Choroid plexus epithelial cell (primary cell): ENCODE measurements at regions not wholly inside any gene's neighbourhood (a gene's known extent, or its start where the extent isn't known, plus 50 kb on each side); places are given as distances from the start of the nearest gene placed in this dataset.

ENCODE experiments used
- DNase-seq: peaks from one replicate; pipeline ENCODE4 v3.0.0-alpha.2; 2010; ENCODE audit warnings: low read depth
- H3K4me3 ChIP-seq: 2 replicates; pipeline ENCODE4 v1.5.1; 2011; ENCODE audit warnings: low read depth, mild to moderate bottlenecking, control low read depth, low read length, moderate library complexity
- TF ChIP-seq, protein P1 (sequence below): conservative IDR thresholded peaks from 2 replicates; pipeline ENCODE4 v1.5.1; 2011; ENCODE audit warnings: low read depth, mild to moderate bottlenecking, control low read depth, inconsistent platforms, low read length, moderate library complexity

DNA sequence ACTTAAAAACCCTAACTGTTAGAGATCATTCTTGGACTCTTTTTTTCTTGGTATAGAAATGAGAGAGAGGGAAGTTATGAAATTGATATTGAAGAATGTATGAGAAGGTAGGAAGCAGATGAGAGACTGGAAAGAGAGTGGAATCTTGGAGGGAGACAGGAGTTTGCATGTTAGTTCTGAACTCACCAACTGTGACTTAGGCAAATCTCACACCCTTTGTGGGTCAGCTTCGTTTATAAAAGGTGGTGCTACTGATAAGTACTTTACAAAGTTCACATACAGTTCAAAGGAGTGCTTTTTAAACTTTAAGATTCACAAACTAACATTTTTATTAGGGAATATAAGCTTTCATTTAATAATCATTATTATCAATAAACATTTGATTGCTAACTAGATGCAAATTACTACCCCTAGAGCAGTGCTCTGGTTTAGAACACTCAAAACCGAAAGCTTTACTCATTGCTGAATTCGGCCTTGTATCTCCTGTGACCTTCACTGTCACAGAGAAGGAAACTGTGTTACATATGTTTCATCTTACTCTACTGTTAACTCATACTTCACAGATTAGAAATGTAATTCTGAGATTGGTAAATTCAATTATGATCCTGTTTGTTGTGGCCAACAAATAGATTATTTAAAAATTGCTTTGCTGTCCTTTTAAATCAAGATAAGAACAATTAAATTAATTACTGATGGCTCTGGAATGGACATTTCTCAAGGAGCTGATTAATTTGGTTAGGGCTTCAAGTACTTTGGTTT, 143.2 kb downstream of the RMI1 start:
- H3K4me3 ChIP-seq, result no peak overlapping the region
- no peak for DNase-seq
- TF ChIP-seq, protein P1, sequence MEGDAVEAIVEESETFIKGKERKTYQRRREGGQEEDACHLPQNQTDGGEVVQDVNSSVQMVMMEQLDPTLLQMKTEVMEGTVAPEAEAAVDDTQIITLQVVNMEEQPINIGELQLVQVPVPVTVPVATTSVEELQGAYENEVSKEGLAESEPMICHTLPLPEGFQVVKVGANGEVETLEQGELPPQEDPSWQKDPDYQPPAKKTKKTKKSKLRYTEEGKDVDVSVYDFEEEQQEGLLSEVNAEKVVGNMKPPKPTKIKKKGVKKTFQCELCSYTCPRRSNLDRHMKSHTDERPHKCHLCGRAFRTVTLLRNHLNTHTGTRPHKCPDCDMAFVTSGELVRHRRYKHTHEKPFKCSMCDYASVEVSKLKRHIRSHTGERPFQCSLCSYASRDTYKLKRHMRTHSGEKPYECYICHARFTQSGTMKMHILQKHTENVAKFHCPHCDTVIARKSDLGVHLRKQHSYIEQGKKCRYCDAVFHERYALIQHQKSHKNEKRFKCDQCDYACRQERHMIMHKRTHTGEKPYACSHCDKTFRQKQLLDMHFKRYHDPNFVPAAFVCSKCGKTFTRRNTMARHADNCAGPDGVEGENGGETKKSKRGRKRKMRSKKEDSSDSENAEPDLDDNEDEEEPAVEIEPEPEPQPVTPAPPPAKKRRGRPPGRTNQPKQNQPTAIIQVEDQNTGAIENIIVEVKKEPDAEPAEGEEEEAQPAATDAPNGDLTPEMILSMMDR, result no peak

DNA sequence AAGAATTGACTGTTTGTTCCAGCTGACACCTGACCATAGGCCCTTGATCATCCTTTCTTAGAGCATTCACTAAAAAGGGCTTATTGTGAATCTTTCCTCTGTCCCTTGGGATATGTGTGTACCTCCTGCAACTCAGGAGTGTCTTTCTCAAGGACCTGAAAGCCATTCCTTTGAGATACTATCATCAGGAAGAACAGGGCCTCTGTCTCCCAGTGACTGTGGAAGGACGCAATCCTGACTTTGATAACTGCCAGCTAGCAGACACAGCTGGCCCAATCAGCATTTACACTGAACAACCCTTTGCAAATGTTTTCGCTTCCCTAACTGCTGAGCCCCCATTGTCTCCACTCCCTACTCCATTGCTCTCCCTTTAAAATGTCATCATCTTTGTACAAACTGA, 144.4 kb downstream of the RMI1 start:
- no peak overlapping the region for H3K4me3 ChIP-seq
- DNase-seq, result no peak
- TF ChIP-seq, protein P1, result no peak

DNA sequence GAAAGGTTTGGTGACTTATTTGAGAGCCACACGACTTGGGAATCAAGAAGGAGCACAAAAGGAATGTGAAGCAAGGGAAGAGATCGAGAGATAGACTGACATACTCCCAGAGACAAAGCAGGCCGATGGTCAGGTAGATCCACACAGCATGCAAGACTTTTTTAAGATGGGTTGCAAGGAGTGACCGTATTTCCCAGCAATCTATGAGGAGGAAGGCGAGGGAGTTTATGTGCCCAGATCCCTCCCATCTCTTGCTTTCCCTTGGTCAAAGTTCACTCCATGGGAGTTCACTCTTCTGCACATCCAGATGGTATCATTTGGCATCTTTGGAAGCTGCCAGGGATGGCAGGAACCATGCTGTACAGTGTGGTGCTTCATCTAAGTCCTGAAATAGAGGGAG, 148.9 kb downstream of the RMI1 start:
- TF ChIP-seq, protein P1, result no peak
- DNase-seq, result no peak
- H3K4me3 ChIP-seq, result no peak overlapping the region

DNA sequence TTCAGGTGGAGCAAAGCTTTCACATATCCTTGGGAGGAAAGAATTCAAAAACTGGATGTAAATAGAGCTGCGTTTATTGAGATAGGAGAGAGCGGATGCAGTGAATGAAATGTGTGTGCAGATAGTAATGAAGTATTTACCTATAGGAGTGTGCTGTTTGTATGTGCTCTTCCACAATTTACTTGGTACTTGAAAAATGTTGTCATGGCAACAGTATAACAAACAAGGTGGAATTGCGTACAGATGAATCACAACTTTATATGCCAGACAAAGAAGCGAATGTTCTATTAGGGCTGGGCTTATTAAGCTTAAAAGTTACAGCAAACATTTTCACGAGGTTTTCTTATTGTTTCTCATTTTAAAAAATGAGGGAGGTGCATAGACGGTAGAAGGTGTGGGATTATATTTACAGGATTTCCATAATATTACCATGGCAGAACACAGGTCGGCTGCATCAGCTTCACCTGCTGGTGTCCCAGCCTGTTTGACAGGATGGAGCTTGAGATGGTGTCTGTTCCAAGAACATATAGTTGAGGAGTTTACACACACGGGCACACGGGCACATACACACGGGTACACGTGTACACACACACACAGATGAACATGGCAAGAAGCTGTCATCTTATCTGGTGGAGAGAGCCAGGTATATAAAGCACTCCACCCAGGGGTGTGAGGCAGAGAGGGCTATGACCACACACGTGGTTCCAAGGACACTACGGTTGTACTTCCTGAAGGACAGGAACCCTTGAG, 155.7 kb downstream of the RMI1 start:
- H3K4me3 ChIP-seq, result no peak overlapping the region
- TF ChIP-seq, protein P1, result no peak
- no peak for DNase-seq

DNA sequence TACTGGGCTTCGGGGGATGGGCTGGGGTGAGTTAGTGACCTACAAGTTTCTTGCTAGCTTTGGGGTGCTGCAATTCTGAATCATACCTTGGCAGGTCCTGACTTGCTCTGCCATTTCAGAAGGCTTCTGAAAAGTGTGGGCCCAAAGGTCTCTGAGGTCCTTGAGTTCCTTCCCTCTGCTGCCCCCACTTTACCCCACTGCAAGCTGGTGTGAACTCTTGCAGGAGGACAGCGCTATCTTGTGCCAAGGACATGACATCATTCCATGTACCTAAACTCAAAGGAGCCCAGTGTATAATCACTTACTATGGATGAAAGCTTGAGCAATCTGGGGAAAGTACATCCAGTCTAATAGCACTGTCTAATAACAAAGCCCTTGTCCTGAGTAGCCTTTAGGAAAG, 157.4 kb downstream of the RMI1 start:
- H3K4me3 ChIP-seq, result no peak overlapping the region
- peak; percentile 4 for DNase-seq

DNA sequence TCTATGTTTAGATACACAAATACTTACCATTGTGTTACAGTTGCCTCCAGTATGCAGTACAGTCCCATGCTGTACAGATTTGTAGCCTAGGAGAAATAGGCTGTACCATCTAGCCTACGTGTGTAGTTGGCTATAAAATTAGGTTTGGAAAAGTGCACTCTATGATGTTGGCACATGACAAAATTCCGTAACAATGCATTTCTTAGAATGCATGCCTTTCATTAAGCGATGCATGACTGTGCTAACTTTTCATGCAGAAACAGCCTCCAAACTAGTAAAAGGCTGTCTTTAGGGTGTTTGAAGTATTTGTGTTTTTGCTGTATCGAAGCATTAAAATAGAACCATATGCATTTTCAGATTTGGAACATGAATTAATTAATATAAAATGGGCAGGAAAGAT, 157.9 kb downstream of the RMI1 start:
- TF ChIP-seq, protein P1, result no peak
- no peak for DNase-seq
- H3K4me3 ChIP-seq, result no peak overlapping the region

More for the DNA sequence above, 157.4 kb downstream of the RMI1 start:
- TF ChIP-seq, protein P1, result no peak
